ENCODE measurements at regions not wholly inside any gene's neighbourhood (a gene's known extent, or its start where the extent isn't known, plus 50 kb on each side); places are given as distances from the start of the nearest gene placed in this dataset.

DNA sequence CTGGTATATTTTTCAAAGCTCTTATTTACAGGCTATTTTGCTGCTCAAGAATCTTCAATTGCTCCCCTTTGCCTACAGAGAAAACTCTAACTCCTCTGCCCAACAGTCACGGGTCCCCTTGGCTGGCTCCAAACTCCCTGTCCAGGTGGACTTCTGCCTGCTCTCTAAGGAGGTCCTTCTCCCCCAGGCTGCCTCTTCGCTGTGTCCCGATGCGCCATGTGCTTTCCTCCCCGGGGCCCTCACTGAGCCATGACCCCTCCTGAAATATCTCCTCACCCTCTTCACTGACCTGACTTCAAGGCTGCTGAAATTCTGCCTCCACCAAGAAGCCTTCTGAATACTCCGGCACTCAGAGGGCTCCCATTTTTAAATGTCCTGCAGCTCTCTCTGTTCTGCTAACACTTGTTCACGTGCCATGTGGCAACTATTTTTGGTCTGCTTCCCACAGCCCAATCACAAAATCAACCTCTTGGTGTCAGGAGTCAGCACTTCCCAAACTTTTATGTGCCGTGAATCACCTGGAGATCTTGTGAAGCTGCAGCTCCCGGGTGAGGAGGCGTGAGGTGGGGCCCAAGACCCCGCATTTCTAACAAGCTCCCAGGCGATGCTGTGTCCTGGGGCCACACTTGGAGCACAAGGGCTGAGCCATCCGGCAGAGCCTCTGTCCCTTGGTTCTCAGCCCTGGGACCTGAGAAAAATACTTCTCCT, 85.7 kb upstream of the COL13A1 start:
- DNase-seq (ENCODE audit: low spot score) (peak; percentile 53), ATAC-seq (peak; percentile 76)

GRCh38 chr10:69716711-69717560, 84.8 kb upstream of the COL13A1 start:
- DNase-seq (ENCODE audit: low spot score) (peak; percentile 71), ATAC-seq (peak; percentile 95)

- no peak for ATAC-seq
Measured at GRCh38 chr10:69718951-69719350, 82.8 kb upstream of the COL13A1 start.

GRCh38 chr10:69721690-69722310, 79.9 kb upstream of the COL13A1 start:
- no peak for ATAC-seq
- no peak for DNase-seq (ENCODE audit: low spot score)

More at GRCh38 chr10:69718951-69719350, 82.8 kb upstream of the COL13A1 start:
- DNase-seq (ENCODE audit: low spot score): no peak

DNA sequence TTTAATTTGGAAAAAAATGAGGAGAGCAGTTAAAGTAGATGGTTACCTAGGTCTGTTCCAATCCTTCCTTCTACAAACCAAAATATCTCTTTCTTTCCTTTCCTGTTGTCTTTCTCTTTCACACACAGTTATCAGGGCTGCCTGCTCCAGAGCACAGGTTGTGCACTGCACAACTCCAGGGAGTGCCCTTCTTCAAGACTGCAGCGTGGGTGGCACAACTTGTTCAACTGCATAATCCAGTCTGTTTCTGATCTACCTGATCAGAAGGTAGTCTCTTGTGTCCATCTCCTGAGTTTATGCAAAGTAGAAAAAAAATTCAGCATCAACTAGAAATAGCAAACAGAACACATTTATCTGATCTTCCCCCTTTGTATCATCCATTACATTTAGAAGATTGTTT, 78.1 kb upstream of the COL13A1 start:
- no peak for ATAC-seq

GRCh38 chr10:69726850-69727249, 74.9 kb upstream of the COL13A1 start:
- DNase-seq (ENCODE audit: low spot score): no peak

More for the DNA sequence above, 78.1 kb upstream of the COL13A1 start:
- DNase-seq (ENCODE audit: low spot score): no peak

GRCh38 chr10:69728335-69728870, 73.3 kb upstream of the COL13A1 start:
- DNase-seq (ENCODE audit: low spot score) (no peak), ATAC-seq (peak; percentile 39)

More at GRCh38 chr10:69726850-69727249, 74.9 kb upstream of the COL13A1 start:
- ATAC-seq: no peak

DNA sequence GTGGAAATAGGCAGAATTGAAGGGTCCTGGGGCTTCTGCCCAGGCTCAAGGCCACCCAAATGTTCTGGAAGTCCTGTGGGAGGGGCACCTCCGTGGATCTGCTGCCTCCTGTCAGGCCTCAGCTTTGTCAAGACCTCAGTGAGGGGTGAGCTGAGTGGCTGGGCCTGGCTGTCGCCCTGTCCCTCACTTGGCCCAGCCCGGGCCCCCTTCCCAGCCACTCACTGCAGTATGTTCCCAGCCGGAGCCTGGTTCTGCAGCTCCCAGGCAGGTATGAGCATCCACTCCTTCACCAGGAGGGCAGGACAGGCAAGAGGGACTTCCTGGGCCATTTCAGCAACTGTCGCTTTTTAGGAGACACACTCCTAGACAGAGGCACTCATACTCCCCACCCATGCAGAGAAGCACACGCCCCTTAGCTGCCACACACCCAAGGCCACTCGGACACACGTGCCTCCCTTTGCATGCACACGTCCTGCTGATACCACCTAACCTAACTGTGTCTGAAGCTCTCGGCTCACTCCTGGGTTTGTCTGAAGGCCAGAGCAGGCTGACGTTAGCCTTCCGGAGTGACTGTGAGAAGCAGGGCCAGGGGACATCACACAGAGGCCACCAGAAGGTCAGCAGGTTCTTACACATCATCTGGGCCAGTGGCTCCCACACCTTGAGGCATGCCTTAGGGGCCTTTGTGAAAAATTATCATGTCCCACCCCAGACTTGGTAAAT, 72.2 kb upstream of the COL13A1 start:
- no peak for DNase-seq (ENCODE audit: low spot score)
- ATAC-seq: no peak

- ATAC-seq (no peak), DNase-seq (ENCODE audit: low spot score) (no peak)
Measured at GRCh38 chr10:69730251-69731156, 71.2 kb upstream of the COL13A1 start.

- no peak for DNase-seq (ENCODE audit: low spot score)
- ATAC-seq: no peak
Measured at GRCh38 chr10:69731184-69731583, 70.5 kb upstream of the COL13A1 start.

DNA sequence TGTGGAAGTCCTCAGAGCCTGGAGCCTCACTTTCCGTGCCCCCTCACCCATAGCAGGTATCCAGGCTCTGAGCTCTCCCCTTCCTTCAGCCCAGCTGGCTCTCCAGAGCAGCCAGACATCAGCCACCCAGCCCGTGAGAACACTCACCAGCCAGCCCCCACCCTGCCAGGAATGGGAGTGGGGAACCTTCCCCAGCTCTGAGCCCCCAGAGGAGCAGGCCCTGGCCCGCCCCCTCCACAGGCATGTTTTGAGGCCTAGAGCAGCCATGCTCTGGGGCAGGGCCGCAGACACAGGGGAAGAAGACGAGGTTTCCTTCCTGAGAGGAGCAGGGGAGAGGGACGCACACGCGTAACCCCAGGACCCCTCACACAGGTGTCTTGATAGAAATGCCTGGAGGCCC, 70.0 kb upstream of the COL13A1 start:
- no peak for ATAC-seq
- DNase-seq (ENCODE audit: low spot score): no peak

GRCh38 chr10:69732147-69732825, 69.4 kb upstream of the COL13A1 start:
- DNase-seq (ENCODE audit: low spot score) (no peak), ATAC-seq (no peak)

GRCh38 chr10:69732826-69733150, 68.9 kb upstream of the COL13A1 start:
- DNase-seq (ENCODE audit: low spot score) (no peak), ATAC-seq (no peak)

GRCh38 chr10:69733791-69734261, 67.9 kb upstream of the COL13A1 start:
- ATAC-seq: no peak

GRCh38 chr10:69734416-69734796, 67.3 kb upstream of the COL13A1 start:
- DNase-seq (ENCODE audit: low spot score): no peak
- no peak for ATAC-seq

More at GRCh38 chr10:69733791-69734261, 67.9 kb upstream of the COL13A1 start:
- no peak for DNase-seq (ENCODE audit: low spot score)

DNA sequence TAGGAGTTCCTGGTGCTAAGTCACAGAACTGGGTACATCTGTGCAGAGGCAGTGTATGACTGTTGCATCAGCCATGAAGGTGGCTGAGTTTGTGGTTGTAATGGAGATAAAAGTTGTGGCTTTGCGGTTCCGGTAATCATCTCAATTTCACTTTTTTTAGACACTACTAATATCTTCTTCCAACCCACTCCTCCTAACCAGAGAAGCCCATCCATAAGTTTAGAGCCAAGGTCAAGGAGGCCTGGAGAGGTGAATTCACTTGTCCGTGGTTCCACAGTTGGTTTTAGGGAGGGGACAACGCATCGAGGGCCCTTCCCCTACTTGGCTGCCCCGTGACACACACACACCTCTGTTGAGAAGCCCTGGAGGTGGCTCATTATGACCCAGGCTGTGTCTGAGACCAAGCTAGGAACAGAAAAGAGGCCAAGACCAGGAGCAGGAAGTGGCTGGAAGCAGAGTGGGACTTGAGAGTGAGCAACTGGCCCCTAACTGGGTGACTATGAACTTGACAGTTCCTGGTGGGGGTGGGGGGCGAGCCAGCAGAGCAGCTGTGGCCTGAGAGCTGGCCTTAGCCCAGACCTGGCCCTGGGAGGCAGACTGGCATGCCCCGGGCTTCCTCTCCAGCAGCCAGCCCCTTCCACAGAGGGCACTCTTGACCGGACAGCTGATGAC, 66.8 kb upstream of the COL13A1 start:
- DNase-seq (ENCODE audit: low spot score): no peak
- ATAC-seq: no peak

- no peak for ATAC-seq
- no peak for DNase-seq (ENCODE audit: low spot score)
Measured at GRCh38 chr10:69736886-69737641, 64.6 kb upstream of the COL13A1 start.

GRCh38 chr10:69738071-69738470, 63.6 kb upstream of the COL13A1 start:
- ATAC-seq (no peak), DNase-seq (ENCODE audit: low spot score) (no peak)
